ENCODE measurements at regions not wholly inside any gene's neighbourhood (a gene's known extent, or its start where the extent isn't known, plus 50 kb on each side); places are given as distances from the start of the nearest gene placed in this dataset.

- DNase-seq = no peak
Measured at GRCh38 chr1:5765997-5766913, 226.0 kb downstream of the NPHP4 start.

GRCh38 chr1:5765483-5765882 is 226.7 kb downstream of the NPHP4 start:
- DNase-seq = no peak

DNA sequence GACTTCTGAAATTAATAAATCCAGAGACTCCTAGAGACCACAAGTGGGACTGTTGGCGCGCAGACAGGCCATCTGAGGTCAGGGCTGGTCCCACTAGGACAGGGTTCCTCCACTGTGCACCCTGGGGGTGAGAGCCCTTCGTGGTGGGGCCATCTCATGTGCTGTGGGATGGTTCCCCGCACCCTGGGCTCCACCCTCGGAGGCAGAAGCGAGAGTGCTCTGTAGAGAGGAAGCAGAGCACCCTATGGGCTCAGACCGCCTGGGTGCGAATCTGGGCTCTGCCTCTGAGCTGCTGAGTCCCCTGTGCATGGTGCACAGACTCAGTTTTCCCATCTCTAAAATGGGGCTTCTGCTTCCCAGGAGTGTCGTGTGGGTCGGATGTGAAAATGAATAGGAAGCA is 227.3 kb downstream of the NPHP4 start:
- no peak for DNase-seq

DNA sequence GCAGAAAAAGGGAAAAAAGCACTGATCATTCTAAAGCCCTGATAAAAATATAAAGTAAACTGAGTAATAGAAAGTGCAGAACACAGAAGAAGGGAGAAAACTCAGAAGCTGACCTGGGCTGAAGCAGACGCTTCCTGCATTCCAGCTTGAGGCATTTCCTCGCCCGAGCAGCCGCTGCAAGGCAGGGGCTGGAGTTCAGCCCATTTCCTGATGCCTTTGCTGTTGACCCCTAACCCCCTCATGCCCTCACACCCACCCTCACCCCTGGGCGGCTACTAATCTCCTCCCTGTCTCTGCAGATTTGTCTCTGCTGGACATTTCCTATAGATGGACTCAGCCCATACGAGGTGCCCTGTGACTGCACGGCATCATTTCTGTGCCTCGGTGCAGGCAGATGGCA is 227.8 kb downstream of the NPHP4 start:
- no peak for DNase-seq

GRCh38 chr1:5763696-5764370 is 228.4 kb downstream of the NPHP4 start:
- no peak for DNase-seq

DNA sequence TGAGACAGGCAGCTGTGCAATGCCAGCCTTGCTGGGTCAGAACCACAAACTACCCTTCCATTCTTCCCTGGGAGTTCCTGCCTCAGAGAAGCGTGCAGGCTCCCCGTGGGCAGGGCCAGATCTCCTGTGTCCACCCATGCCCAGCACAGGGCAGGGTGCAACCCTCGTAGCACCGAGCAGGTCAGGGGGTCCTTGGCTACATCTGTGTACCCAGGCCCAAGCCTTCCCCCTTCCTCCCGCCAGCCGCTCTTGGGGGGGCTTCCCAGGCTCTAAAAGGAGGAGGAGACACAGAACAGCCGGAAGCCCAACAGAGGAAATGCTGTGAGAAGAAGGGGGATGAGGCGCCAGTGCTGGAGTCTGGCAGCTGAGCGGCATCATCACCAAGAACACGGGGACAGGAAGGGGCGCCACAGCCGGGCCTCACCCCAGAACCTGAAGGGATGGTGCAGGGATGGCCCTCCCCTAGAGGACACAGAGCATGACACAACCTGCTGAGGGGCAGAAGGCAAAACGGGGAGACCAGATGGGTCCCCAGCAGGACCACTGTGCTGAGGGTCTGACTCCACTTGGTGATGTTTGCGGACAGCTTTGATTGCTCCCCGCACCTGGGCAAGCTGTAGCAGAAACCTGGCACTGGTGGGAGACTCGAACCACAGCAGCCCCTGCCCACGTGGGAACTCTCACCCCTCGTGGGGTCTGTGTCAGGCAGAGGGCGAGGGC is 233.2 kb downstream of the NPHP4 start:
- no peak for DNase-seq

GRCh38 chr1:5758000-5758858 is 234.0 kb downstream of the NPHP4 start:
- DNase-seq = no peak

GRCh38 chr1:5757187-5757805 is 234.9 kb downstream of the NPHP4 start:
- DNase-seq = no peak

- no peak for DNase-seq
Measured at GRCh38 chr1:5756434-5757186, 235.6 kb downstream of the NPHP4 start.

DNA sequence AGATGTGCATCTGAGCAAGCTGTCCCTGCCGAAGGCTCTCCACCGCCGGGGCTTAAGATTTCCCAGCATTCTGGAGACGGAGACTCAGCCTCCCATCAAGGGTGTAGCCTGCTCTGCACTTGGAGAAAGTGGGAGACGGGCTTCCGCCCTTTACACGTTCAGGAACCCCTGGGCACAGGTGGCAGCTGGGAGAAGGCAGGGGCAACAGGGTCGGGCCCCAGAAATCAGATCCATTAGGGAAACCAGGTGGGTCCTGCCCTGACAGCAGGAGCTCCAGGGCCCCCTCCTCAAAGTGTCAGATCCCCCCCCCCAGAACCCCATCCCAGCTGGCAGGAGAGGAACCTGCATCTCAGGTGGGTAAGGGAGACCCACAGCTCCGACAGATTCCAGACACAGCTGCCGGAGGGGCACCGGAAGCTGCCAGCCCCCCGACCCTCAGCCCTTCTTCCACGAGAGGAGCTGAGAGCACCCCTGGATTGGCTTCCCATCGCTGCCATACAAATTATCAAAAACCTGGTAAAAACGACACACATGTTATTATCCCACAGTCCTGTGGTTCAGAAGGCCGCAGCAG is 236.6 kb downstream of the NPHP4 start:
- no peak for DNase-seq

DNA sequence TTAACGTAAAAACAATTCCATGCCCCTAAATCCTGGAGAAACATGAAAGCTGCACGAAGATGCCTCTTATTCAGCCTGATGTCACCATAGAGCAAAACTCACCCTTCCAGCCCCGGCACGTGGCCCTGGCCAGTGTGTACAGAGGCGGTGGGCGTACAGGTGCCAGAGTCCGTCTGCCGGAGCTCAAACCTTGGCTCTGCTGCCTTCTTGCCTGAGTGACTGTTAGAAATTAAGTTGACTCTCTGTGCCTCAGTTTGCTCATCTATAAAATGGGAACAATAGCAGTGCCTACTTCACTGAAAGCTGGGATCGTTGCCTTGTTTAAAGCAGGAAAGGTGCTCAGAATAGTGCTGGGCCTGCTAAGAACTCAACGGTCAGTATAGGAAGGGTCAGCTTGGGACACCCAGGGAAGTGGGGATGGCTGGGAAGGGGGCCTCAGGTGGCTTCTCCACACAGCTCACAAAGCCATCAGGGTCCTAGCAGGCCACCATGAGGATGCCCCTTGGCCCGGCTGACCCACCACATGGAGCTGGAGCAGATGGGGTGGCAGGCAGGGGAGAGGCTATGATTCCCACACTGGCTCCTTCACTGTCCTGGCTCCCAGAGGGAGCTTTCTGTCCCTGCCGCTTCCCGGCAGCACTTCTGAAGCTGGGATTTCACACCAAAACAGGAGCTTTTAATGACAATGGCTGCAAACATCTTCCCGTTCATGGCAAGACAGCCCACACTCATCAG is 237.2 kb downstream of the NPHP4 start:
- no peak for DNase-seq

DNA sequence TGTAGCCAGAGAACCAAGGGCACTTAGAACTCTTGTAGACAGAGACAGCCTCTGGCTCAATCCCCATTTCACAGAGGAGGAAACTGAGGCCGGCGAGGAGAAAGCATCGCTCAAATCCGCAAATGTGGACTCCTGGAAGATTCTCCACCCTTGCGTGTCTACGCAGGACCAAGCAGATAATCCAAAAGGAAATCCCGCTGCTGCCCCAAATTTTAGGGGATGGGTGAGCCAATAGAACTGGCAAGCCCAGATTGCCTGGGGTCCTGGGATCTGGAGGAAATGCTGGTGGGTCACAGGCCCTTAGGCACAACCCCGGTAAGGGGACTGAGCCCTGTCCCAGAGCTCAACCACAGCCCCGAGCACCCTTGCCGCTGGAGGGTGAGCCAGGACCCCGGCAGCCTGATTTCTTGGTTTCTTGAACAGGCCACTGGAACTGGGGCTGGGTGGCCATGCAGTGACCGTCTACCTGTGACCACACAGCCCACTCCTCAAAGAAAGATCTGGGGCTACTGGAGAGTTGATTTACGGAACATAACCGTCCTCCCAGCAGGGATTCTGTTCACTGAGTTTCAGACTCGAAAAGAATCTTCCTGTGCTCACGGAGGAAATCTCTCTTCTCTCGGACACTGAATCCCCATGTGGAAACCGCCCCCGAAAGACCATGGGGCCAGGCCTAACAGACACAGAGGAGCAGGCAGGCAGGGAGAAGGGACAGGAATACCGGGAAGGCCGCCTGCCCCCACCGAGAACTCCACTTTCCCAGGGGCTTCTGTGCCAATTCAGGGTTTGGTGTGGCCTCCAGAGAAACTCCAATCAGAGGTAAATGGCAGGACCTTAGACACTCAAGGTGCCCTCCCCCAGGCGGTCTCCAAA is 238.4 kb downstream of the NPHP4 start:
- no peak for DNase-seq

- DNase-seq = no peak
Measured at GRCh38 chr1:5752746-5753548, 239.3 kb downstream of the NPHP4 start.

GRCh38 chr1:5751833-5752745 is 240.1 kb downstream of the NPHP4 start:
- no peak for DNase-seq

DNA sequence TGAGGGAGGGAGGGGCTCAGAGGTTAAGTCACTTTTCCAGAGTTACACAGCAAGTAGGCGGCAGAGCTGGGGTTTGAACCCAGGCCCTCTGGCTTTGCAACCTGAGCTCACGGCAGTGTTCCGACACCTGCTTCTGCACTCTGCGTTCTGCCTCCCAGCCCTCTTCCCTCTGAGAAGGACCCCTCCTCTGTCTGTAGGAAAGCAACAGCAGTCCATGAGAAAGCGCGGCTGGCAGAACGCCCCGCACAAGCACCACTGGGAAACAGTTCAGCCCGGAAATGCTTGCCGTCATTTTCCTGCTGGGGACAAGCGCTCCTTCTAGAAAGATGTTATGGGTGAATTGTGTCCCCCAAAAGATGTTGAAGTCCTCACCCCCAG is 241.1 kb downstream of the NPHP4 start:
- DNase-seq = no peak

GRCh38 chr1:5750186-5751162 is 241.8 kb downstream of the NPHP4 start:
- no peak for DNase-seq
